GM18909 (cell line): ENCODE measurements at regions not wholly inside any gene's neighbourhood (a gene's known extent, or its start where the extent isn't known, plus 50 kb on each side); places are given as distances from the start of the nearest gene placed in this dataset.

ENCODE experiments used
- ATAC-seq: cut with Tn5 transposase; IDR thresholded peaks from one replicate; pipeline ENCODE4 v1.9.1; 2021; ENCODE audit warnings: mild to moderate bottlenecking; ENCODE audit not compliant: unreplicated experiment, poor library complexity

DNA sequence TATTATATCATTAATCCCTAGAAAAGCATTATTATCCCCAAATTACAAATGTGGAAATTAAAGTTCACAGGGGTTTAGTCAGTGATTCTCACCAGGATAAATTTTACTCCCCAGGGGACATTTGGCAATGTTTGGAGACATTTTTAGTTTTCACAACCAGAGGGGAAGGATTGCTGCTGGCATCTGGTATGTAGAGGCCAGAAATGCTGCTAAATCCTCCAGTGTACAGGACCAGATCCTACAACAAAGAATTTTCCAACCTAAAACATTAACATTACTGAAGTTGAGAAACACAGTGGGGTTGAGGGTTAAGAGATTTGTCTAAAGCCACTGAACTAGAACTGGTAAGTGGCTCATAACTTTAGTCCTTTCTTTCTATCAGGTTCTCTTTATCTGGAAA is 162.0 kb upstream of the SYT6 start:
- ATAC-seq, result no peak

DNA sequence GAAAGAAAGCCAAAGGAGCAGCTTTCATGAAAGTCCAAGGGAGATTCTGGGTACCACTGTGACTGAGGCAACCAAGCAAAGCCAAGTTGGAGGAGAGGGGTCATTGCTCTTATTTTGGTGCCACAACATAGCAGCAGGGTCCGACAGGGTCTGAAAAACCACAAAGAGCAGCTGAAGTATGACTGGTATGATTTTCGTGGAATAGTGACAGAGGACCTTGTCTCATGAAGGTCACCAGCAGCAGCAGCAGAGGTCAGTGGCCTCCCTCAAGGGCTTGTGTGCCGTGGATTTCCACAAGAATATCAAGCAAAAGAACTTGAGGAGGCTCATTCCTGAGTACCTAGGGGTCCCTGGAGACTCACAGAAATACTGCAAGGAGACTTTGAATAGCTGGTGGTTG is 160.9 kb upstream of the SYT6 start:
- ATAC-seq, result no peak

DNA sequence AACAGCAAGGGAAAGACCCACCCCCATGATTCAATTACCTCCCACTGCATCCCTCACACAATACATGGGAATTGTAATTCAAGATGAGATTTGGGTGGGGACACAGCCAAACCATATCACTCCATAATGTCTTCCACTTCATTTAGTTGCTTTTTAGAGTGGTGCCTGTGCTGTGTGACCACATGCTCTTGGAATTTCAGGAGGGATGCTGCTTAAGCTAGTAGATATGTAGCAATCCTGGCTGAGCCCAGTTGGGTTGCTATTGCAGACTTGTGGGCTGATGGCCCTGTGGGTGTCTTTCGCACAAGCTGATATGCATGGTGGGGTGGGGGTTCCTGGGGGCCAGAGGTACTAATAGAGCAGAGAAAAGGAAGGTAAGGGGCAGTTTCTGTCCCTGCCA is 160.4 kb upstream of the SYT6 start:
- no peak for ATAC-seq

DNA sequence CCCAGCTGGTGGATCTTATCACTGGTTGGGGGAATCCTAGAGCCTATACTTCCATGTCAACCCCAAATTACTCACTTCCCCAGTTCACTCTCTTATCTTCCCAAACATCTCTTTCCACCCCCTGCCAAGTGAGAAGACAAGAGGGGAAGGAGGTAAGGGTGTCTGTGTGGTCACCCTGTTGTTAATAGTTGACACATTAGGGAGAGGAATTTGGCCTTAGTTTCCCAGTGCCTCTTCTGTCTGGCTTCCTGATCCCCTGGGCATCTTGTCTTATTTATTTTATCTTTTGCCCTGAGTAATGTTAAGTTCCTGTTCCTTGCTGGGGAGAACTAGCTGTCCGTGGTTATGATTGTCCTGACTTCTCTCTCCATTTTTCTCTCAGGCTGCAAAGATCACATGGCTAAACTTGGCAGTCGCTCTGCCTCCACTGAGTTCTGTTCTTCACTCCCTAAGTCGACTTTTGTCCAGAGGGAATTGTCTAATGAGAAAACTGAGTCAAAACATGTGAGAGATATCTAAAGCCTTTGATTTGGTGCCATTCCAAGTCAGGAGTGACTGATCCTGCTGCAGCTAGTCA is 157.1 kb upstream of the SYT6 start:
- no peak for ATAC-seq

DNA sequence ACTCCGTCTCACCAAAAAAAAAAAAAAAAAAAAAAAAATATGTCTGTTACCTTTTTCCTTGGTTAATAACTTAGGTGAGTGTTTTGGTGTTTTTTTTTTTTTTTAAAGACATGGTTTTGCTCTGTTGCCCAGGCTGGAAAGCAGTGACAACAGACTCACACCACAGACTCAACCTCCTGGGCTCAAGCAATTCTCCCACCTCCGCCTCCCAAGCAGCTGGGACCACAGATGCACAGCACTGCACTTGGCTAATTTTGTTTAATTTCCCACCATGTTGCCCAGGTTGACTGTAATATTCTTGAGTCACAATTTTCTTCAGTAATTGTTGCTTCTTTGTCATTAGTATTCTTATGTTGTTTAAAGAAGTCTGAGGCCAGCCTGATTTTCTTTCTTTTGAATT is 149.2 kb upstream of the SYT6 start:
- ATAC-seq, result no peak

DNA sequence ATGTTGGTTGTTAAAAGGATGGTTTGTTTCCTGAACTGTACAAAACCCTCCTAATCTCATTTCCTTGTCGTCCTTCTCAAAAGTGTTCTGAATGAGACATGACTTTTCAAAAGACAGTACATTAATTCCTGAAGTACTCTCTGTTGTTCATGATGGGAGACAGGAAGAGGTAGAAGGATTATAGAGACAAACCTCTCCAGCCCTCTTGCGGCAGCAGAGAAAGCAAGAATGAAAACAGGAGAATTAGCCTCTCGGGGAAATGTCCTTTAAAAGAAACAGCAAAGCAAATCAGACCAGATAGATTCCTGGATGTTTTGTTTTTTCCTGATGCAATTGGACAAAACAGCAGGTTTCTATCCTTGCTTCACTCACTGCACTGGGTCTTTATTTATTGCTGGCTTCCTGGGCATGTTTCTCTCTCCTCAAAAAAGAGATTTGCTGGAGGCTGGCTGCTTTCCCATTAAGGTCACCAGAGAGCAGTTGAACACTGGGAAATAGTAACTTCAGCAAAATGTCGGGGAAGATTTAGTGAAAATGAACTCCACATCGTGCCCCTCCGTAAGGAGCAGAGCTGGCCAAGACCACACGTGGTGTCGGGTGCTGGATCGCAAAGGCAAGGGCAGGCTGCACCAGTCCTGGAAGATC is 145.8 kb upstream of the SYT6 start:
- ATAC-seq, result no peak

DNA sequence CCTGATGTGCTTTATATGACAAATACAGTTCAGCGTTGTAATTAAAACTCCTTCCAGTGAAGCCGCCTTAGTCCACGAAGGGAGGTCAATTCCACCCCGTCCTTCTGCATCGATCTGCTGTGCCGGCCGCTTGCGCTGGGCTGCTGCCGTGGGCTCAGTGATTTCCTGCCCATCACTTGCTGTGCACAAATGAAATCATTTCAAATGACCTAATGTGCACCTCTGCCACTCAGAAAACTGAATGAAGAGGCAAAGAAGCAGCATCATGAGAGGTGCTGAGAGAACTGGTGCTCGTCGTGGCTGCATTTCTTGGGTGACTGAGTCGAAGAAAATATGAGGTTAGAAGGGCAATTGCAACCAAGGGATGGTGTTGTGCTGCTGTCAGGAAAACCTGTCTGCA is 144.3 kb upstream of the SYT6 start:
- no peak for ATAC-seq

DNA sequence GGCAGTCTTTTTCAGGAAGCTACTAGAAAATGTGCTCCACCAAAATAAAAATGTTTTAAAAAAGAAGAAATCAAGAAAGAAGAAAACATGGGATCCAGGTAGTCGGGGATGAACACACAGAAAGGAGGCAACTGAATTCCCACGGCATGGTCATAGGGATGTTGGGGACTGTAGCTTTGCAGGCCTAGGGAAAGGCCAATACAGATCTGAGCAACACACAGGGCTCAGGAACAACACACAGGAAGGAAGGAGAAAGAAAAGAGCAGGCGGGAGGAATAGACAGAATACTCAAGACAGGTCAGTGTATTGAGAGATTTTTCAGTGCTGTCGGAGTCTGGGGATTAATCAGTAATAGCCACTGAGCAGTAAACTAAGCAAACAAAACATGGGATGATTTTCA is 142.7 kb upstream of the SYT6 start:
- ATAC-seq, result no peak

DNA sequence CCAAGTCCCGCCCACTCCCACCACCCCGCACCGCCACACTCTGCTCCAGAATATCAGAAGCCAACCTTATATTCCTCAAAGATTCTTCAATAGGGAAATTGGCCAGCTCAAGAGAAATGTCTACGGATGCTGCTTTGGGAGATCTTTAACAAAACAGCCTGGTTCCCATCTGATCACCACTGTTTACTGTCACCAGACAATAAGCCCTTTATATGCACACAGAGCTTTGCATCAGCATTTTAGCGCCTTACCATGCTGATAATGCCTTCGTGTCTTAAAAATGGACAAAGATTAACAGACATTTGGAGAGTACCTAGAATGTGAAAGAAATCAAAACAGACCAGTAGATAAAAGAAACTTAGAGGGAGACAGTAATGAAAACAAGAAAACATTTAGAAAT is 141.7 kb upstream of the SYT6 start:
- ATAC-seq, result no peak

DNA sequence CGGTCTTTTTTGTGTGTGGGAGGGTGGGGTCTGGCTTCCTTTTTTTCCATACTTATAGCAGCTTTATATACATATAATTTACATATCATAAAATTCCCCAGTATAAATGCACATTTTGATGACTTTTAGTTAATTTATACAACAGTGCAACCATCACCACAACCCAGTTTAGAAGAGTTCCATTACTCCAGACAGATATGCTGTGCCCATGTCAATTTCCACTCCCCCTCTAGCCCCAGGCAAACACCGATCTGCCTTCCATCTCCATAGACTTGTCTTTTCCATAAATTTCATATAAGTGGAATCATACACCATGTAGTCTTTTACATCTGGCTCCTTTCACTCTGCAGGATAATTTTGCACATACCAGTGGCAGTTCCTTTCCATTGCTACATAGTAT is 139.2 kb upstream of the SYT6 start:
- no peak for ATAC-seq

DNA sequence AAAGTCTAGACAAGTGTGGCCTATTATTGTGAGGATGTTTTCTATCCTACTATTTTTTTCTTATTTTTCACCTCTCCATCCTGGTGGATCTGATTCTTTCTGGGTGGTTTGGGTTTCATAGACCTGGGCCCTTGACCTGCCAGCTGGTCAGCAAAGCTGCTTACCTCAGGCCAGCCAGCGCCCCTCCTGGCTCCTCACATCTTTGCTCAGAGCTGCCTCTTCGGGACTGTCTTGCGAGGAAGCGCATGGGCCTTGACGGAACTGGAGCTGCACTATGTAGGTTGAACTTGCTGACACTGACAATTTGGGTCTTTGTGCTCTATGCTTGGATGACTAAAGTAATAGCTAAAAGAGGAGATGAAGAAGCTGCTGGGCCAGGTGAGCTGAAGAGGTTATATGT is 138.5 kb upstream of the SYT6 start:
- no peak for ATAC-seq

DNA sequence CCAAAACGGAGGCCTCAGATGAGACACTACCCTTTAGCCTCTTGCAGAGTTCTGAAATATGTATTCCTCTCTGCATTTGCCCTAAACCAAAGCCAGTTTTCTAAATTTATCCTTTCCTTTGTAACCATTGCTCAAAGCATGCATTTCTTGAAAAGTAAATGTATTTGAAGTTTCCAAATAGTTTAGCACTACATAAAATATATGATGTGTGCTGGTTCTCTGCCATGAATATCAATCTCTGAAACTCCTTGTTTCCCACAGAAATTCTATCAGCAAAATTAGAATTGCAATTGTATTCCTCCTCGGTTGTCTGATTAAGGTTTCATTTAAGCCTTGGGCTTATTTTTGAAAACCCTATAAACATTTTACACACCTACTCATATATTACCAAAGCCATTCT is 137.1 kb upstream of the SYT6 start:
- ATAC-seq, result no peak

DNA sequence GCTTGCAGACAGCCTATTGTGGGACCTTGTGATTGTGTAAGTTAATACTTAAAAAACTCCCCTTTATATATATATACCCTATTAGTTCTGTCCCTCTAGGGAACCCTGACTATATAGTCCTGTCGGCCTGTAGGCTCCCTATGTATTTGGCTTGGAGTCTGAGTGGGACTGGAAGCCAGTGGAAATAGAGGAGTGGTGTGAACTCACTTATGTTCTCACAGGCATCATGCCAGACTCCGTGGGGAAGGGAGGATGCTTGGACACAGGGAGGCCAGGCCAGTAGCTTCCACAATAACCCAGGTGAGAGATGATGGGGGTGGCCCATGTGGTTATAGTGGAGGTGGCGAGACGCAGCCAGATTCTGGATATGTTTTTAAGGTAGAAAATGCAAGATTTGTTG is 136.7 kb upstream of the SYT6 start:
- no peak for ATAC-seq

DNA sequence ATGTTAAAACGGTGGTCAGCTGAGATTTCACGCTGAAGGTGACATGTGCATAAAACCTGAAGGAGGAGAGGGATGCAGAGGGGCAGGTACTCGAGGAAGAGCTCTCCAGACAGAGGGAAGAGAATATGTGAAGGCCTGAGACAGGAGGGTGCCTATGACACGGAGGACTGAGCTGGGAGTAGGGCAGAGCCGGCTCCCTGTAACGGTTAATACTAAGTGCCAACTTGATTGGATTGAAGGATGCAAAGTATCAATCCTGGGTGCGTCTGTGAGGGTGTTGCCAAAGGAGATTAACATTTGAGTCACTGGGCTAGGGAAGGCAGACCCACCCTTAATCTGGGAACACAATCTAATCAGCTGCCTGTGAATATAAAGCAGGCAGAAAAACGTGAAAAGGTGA is 136.2 kb upstream of the SYT6 start:
- ATAC-seq, result no peak

DNA sequence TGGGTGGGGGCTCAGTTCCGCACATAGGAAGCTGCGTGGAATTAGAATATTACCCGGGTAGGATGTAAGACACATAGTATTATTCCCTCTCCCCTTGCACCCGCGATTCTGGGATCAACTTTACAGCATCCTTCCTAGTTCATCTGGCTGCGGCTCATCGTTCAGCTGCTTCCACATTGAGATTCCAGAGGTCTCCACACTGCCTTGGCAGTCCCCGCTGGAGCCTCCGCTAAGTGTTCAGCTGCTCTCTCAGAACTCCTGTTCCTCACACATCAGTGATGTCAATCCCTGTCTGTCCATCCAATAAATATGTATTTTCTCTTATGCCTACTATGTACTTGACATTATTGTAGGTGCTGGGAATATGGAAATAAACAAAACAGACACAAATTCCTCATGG is 135.6 kb upstream of the SYT6 start:
- no peak for ATAC-seq

DNA sequence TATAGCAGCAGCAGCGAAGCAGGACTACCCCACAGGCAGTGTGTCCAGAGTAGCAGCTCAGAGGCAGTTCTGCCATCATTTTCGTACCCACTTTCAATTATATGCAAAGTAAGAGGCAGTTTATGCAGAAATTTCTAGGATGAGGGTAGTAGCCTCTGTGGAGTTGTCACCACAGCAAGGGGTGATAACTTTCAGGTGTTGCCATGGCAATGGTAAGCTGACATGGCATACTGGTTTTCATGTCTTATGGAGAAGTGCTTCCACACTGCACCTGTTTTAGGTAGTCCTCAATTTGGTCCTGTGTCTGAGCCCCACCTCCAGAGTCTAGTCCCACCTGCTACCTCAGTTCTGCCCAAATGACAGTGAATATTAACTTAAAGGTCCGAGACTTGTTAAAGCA is 133.3 kb upstream of the SYT6 start:
- ATAC-seq, result no peak

DNA sequence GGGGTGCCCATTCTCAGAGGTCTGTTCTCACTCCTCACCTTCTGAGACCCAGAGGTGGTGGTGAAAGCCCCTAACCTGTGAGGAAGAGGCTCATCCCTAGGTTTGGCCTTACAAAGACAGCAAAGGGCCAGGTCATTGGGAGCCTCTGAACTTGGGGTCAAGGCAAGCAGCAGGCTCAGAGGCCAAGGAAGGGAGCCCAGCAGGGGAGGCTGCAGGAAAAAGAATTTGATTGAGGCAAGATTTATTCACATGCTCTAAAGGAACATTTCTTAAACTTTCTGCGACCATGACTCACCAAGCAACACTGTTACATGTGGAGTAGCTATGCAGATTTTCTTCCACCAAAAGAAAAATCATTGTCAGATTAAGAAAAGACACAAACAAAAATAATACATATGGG is 132.5 kb upstream of the SYT6 start:
- no peak for ATAC-seq

DNA sequence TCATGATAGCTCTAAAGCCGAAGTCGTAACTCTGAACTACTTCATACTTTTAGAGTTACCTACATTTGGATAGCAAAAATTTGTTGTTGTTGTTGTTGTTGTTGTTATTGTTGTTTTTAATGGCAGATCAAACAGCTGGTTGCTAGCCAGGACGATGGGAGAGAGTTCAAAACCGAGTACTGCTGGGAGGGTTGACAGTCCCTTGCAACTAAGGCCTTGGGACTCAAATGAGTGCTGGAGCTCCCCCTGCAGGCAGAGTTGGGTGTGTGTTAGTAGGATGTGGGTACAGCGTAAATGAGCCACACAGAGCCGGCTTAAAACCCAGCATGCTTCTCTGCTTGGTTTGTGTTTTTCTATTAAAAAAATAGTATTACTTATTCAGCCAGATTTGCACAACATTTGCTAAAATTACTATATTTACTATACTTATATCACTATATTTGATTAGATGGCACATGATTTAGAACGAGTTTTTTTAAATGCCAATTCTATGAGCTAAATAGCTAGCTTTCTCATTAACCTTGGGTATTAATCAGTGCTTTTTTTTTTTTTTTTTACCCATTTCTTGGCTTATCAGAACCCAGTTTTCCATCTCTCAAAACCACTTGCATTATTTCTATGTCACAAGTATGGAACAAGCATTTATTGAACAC is 129.2 kb upstream of the SYT6 start:
- ATAC-seq, result peak; percentile 75

DNA sequence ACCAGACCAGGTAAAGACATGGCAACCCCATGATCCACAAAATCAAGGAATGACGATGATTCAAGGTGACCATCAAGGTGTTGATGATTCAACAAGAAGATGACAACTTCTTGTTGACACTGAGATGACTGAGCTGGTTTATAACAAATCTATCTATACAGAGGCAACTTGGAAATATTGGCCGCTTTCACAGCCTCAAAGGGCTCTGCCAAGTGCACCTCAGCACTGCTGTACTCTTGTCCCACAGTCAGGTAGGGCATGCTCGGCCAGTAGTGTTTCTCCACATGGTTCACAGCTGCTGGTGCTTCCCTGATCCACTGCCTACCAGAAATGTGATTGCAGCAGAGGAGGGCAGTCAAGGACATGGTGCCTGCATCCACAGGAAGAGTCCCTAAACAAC is 125.2 kb upstream of the SYT6 start:
- no peak for ATAC-seq

DNA sequence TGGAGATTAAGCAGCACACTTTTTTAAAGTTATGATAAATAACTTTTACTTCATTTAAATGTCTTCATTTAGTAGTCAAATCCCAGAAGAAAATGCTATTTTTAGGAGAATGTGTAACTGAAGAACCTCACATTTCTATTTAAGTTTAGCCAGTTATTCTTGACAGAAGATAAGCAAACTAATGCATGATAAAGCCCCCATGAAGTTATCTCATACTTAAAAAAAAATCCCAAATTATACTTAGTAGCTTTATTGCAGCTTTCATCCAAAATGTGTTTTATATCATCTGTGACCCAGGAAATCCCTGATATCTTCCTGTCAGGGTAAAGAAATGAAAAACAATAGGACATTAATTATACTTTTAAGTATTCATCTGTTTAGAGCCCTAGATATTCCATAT is 124.8 kb upstream of the SYT6 start:
- ATAC-seq, result no peak

DNA sequence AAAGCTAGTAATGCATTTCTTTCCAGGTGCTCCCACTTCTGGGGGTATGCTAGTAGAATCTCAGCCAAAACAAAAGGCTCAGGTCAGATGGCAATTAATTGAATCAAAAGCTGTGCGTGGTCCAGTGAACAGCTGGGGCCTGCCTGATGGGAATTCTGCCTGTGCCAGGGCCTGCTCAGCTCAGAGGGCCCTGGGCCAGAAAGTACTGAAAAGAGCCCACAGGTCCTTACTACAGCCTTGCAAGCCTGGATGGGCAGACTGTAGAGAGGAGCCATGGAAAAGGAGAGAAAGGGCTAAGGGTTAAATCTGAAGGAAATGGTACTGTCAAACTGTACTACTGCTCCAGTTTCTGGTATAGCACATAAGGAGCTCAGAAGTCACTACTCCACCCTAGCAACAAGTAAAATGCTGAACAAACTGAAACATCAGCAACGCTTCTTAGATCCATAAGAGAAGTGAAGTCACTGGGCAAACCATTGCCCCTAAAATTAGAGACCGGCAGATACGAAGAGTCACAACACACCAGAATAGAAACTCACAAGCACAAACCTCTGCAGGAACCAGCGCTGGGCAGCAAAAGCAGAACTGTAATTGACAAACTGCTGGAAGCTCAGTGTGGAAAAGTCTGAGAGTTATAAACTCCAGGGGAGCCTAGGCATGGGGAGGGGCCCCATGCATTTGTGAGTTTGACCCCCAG is 121.1 kb upstream of the SYT6 start:
- ATAC-seq, result no peak

DNA sequence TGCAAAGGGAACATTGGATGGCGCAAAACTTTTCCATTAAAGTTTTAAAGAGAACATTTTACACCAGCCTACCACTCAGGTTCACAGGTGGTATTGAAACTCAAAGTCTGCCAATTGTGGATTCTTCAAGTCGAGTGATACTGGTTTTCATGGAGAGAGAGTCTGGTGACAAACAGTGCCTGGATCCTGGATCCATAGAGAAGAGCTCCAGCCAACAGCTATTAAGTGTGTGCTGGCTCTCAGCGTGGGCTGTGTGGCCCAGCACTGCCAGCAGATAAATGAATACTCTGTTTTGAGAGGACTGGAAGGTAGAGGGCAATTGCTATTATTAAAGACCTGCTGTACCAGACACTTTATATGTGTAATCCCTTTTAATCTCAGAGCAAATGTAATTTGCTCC is 118.9 kb upstream of the SYT6 start:
- no peak for ATAC-seq
